Gastrocnemius medialis (tissue), 4 donors: ENCODE measurements at regions not wholly inside any gene's neighbourhood (a gene's known extent, or its start where the extent isn't known, plus 50 kb on each side); places are given as distances from the start of the nearest gene placed in this dataset.

Experiments used
- ATAC-seq, 2 donors: fragments of 150-250 bp; one replicate each; pipeline ENCODE4 v1.9.1; 2016
- DNase-seq, 2 donors: peaks; one replicate each; pipeline ENCODE4 v3.0.0-alpha.2; 2019
- H3K27ac ChIP-seq, 4 donors: fragments of 200-600 bp; sonication (generic); 1 replicate in 1 of 4; 2 replicates in 3 of 4; pipeline ENCODE4 v1.5.1; 2016 to 2018; ENCODE audit warnings: mild to moderate bottlenecking in 2 of 4, moderate library complexity in 1 of 4
- H3K27me3 ChIP-seq, 3 donors: fragments of 200-600 bp; sonication (generic) in 2 of 3; 1 replicate in 1 of 3; 2 replicates in 2 of 3; pipeline versions ENCODE4 v1.5.1 to v1.6.0; 2016 to 2019; ENCODE audit warnings: mild to moderate bottlenecking in 1 of 3, moderate library complexity in 1 of 3
- H3K36me3 ChIP-seq, 2 donors: fragments of 200-600 bp; sonication (generic) in 1 of 2; one replicate each; pipeline ENCODE4 v1.5.1; 2017 to 2018
- H3K4me1 ChIP-seq, 2 donors: fragments of 200-600 bp; sonication (generic) in 1 of 2; one replicate each; pipeline ENCODE4 v1.5.1; 2016 to 2017; ENCODE audit warnings: mild to moderate bottlenecking in 2 of 2
- H3K4me3 ChIP-seq, 4 donors: fragments of 200-600 bp; sonication (generic) in 3 of 4; 1 replicate in 1 of 4; 2 replicates in 3 of 4; pipeline ENCODE4 v1.5.1; 2016 to 2019; ENCODE audit warnings: mild to moderate bottlenecking in 2 of 4
- H3K9me3 ChIP-seq, 3 donors: fragments of 200-600 bp; sonication (generic) in 2 of 3; 1 replicate in 1 of 3; 2 replicates in 2 of 3; pipeline ENCODE4 v1.5.1; 2016 to 2019
- POLR2A ChIP-seq, 2 donors: fragments of 450-650 bp; IDR thresholded peaks; one replicate each; pipeline ENCODE4 v1.6.1; 2017; ENCODE audit warnings: antibody characterized with exemption in 2 of 2, mild to moderate bottlenecking in 2 of 2, moderate library complexity in 2 of 2
- in situ Hi-C, 4 donors: fragments of 200-750 bp; cut with MboI; loops; one replicate each; pipeline versions ENCODE4 v1.15.0 to v1.8.0; 2017; ENCODE audit warnings: low sequenced_read_pairs in 4 of 4
- intact Hi-C: fragments of 100-400 bp; cut with DNase I; formaldehyde crosslinking; loops from one replicate; pipeline ENCODE4 v1.15.1; 2023; ENCODE audit warnings: low total_unique reads
- TF ChIP-seq, protein P1 (sequence below), 5 experiments: fragments of 450-650 bp in 3 of 5; fragments of 200-600 bp in 2 of 5; sonication (generic) in 2 of 5; IDR thresholded peaks in 4 of 5; conservative IDR thresholded peaks in 1 of 5; 1 replicate in 4 of 5; 2 replicates in 1 of 5; pipeline ENCODE4 v1.5.1; 2016 to 2019; ENCODE audit warnings: antibody characterized with exemption in 5 of 5, mild to moderate bottlenecking in 3 of 5, moderate library complexity in 3 of 5

DNA sequence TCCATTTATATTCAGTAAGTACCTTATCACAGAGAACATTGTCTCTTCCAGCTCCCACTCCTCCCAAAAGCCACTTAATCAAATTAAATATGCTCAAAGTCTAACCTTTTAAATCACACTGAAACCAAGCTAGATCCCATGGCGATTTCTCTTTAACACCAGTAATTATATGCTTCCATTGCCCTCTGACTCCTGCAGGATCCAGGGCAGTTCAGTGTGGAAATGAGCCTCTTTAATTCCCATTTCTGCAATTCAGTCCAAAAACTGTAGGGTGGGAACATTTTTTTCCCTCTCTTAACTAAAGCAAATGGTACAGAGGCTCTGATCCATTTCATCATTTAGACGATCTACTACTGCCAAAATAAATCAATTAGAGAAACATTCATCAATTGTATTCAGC lies 872.3 kb upstream of the PHF14 start:
- in situ Hi-C loops, result no loop called here
- H3K36me3 ChIP-seq, result no peaks in the 10 kb centered on the region
- ATAC-seq (no peak), DNase-seq (no peak)
- no peaks in the 10 kb centered on the region for H3K9me3 ChIP-seq
- TF ChIP-seq, protein P1, sequence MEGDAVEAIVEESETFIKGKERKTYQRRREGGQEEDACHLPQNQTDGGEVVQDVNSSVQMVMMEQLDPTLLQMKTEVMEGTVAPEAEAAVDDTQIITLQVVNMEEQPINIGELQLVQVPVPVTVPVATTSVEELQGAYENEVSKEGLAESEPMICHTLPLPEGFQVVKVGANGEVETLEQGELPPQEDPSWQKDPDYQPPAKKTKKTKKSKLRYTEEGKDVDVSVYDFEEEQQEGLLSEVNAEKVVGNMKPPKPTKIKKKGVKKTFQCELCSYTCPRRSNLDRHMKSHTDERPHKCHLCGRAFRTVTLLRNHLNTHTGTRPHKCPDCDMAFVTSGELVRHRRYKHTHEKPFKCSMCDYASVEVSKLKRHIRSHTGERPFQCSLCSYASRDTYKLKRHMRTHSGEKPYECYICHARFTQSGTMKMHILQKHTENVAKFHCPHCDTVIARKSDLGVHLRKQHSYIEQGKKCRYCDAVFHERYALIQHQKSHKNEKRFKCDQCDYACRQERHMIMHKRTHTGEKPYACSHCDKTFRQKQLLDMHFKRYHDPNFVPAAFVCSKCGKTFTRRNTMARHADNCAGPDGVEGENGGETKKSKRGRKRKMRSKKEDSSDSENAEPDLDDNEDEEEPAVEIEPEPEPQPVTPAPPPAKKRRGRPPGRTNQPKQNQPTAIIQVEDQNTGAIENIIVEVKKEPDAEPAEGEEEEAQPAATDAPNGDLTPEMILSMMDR (IDR thresholded peaks at IDR 0.05 in 4 of 5, conservative IDR thresholded peaks at IDR 0.05 in 1 of 5), result no peak
- no peak for TF ChIP-seq POLR2A (IDR thresholded peaks at IDR 0.05)
- H3K27me3 ChIP-seq, result no peaks in the 10 kb centered on the region
- H3K4me1 ChIP-seq, result no peaks in the 10 kb centered on the region
- H3K27ac ChIP-seq, result no peak overlapping the region
- intact Hi-C loops, result no loop called here
- no peak overlapping the region for H3K4me3 ChIP-seq

DNA sequence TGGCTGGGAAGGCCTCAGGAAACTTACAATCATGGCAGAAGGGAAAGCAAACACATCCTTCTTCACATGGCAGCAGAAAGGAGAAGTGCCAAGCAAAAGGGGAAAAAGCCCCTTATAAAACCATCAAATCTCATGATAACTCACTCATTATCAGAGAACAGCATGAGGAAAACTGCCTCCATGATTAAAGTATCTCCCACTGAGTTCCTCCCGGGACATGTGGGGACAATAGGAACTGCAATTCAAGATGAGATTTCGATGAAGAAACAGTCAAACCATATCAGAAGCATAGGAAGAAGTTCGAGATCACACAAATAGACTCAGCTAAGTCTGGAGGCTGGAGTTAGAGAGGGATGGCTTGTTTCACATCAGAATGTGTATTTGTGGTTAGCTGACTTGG lies 869.4 kb upstream of the PHF14 start:
- intact Hi-C loops (no loop called here), in situ Hi-C loops (no loop called here)
- no peak overlapping the region for H3K4me3 ChIP-seq
- TF ChIP-seq, protein P1 (IDR thresholded peaks at IDR 0.05 in 4 of 5, conservative IDR thresholded peaks at IDR 0.05 in 1 of 5), result no peak
- no peak for TF ChIP-seq POLR2A (IDR thresholded peaks at IDR 0.05)
- no peaks in the 10 kb centered on the region for H3K4me1 ChIP-seq
- DNase-seq, result no peak
- H3K36me3 ChIP-seq, result no peaks in the 10 kb centered on the region
- no peaks in the 10 kb centered on the region for H3K27me3 ChIP-seq
- no peak overlapping the region for H3K27ac ChIP-seq
- no peak for ATAC-seq
- no peaks in the 10 kb centered on the region for H3K9me3 ChIP-seq

DNA sequence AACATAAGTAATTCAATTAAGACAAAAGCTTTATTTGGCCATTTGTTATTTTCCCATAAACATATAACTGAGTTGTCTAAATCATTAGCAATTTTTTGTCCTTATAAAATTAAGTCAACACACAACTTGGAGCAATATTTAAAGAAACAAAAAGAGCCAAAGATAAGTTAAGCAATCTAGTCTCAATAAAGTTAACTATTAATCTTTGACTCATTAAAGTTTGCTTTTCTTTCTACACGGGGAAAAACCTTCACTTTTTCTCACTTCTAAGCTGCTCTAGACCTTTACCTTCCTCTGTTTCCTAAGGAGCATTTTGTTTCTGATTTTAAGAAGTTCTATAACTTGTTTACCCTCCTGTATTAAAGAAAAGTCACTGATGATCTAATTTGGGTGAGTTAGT lies 867.1 kb upstream of the PHF14 start:
- in situ Hi-C loops (no loop called here), intact Hi-C loops (no loop called here)
- H3K9me3 ChIP-seq, result no peaks in the 10 kb centered on the region
- ATAC-seq (no peak), DNase-seq (no peak)
- H3K4me3 ChIP-seq, result no peak overlapping the region
- TF ChIP-seq POLR2A (IDR thresholded peaks at IDR 0.05), result no peak
- TF ChIP-seq, protein P1 (IDR thresholded peaks at IDR 0.05 in 4 of 5, conservative IDR thresholded peaks at IDR 0.05 in 1 of 5), result no peak
- no peaks in the 10 kb centered on the region for H3K36me3 ChIP-seq
- H3K27ac ChIP-seq, result no peak overlapping the region
- no peaks in the 10 kb centered on the region for H3K4me1 ChIP-seq
- no peaks in the 10 kb centered on the region for H3K27me3 ChIP-seq

DNA sequence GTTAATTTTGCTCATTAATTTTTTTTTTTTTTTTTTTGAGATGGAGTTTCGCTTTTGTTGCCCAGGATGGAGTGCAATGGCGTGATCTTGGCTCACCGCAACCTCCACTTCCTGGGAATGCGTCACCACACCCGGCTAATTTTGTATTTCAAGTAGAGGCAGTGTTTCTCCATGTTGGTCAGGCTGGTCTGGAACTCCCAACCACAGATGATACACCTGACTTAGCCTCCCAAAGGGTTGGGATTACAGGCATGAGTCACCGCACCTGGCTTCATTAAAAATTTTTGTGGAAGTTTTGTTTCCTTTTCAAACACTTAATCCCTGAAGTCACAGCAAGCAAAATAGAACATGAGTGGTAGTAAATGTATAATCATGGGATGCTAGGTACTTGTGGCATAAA lies 857.2 kb upstream of the PHF14 start:
- Histone ChIP-seq H3K27ac (no peak overlapping the region), H3K9me3 (no peaks in the 10 kb centered on the region), H3K4me1 (peaks cover 0 to under 1% of the 10 kb centered on the region in 2 donors), H3K27me3 (no peaks in the 10 kb centered on the region), H3K4me3 (no peak overlapping the region), H3K36me3 (no peaks in the 10 kb centered on the region)
- in situ Hi-C loops (no loop called here), intact Hi-C loops (no loop called here)
- no peak for ATAC-seq
- DNase-seq, result no peak
- TF ChIP-seq POLR2A (IDR thresholded peaks at IDR 0.05), result no peak
- TF ChIP-seq, protein P1 (IDR thresholded peaks at IDR 0.05 in 4 of 5, conservative IDR thresholded peaks at IDR 0.05 in 1 of 5), result no peak

DNA sequence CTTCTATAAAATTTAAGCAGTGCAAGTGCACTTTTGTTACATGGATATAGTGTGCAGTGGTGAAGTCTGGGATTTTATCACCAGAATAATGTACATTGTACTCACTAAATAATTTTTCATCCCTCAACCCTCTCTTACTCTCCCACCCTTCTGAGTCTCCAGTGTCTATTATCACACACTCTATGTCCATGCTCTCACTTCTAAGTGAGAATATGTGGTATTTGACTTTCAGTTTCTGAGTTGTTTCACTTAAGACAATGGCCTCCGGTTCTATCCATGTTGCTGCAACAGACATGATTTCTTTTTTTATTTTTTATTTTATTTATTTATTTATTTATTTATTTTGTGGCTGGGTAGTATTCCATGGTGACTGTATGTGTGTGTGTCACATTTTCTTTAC lies 855.9 kb upstream of the PHF14 start:
- intact Hi-C loops, result no loop called here

More for the DNA sequence above, 855.9 kb upstream of the PHF14 start:
- H3K27me3 ChIP-seq, result no peaks in the 10 kb centered on the region
- in situ Hi-C loops, result no loop called here
- no peak for TF ChIP-seq POLR2A (IDR thresholded peaks at IDR 0.05)
- TF ChIP-seq, protein P1 (IDR thresholded peaks at IDR 0.05 in 4 of 5, conservative IDR thresholded peaks at IDR 0.05 in 1 of 5), result no peak
- H3K9me3 ChIP-seq, result no peaks in the 10 kb centered on the region
- no peak for ATAC-seq
- H3K4me1 ChIP-seq, result peaks cover 0 to 3% of the 10 kb centered on the region in 2 donors
- no peak for DNase-seq
- no peak overlapping the region for H3K27ac ChIP-seq
- H3K36me3 ChIP-seq, result no peaks in the 10 kb centered on the region
- H3K4me3 ChIP-seq, result no peak overlapping the region
